GM18870 (cell line): ENCODE measurements at regions not wholly inside any gene's neighbourhood (a gene's known extent, or its start where the extent isn't known, plus 50 kb on each side); places are given as distances from the start of the nearest gene placed in this dataset.

Experiments used
- ATAC-seq: cut with Tn5 transposase; IDR thresholded peaks from one replicate; pipeline ENCODE4 v1.9.1; 2021; ENCODE audit warnings: moderate library complexity; ENCODE audit not compliant: unreplicated experiment

GRCh38 chr2:153802671-153803070 is 69.1 kb upstream of the GALNT13 start:
- no peak for ATAC-seq

GRCh38 chr2:153808679-153809078 is 63.0 kb upstream of the GALNT13 start:
- no peak for ATAC-seq

- ATAC-seq, result no peak
These were observed 60.2 kb upstream of the GALNT13 start for GRCh38 chr2:153811516-153811915.

GRCh38 chr2:153812632-153813031 is 59.1 kb upstream of the GALNT13 start:
- ATAC-seq, result no peak

- ATAC-seq, result no peak
These were observed 53.5 kb upstream of the GALNT13 start for GRCh38 chr2:153818242-153818641.

GRCh38 chr2:153819074-153819473 is 52.6 kb upstream of the GALNT13 start:
- no peak for ATAC-seq

- no peak for ATAC-seq
These were observed 52.2 kb upstream of the GALNT13 start for GRCh38 chr2:153819501-153819900.
